HepG2 (cell line): ENCODE measurements at regions not wholly inside any gene's neighbourhood (a gene's known extent, or its start where the extent isn't known, plus 50 kb on each side); places are given as distances from the start of the nearest gene placed in this dataset.

Source experiments
- ATAC-seq: fragments of 200-7000 bp; cut with Tn5 transposase; 3 replicates; pipeline ENCODE4 v1.9.1; 2020; ENCODE audit warnings: mild to moderate bottlenecking, moderate library complexity
- BruUV-seq: library from RNA; stranded (reverse); fragments of 400-500 nt; replicated peaks from 2 replicates; lab custom pipeline; 2021; lab: Mats Ljungman, UMichigan
- CTCF ChIA-PET: fragments of 300-600 bp; formaldehyde crosslinking; extraction: SDS; loops from one replicate; lab custom pipeline; 2021; ENCODE audit warnings: low total read pairs, inconsistent platforms, low intra/inter-chr PET ratio; lab: Yijun Ruan, JAX
- POLR2A ChIA-PET: fragments of 350-600 bp; sonication (Branson Sonifier 250); formaldehyde crosslinking; loops from one replicate; lab custom pipeline; 2020; ENCODE audit warnings: antibody characterized with exemption, inconsistent platforms; lab: Yijun Ruan, JAX
- DNase-seq: peaks from one replicate; pipeline ENCODE4 v3.0.0-alpha.2; 2015; ENCODE audit warnings: low spot score
- FAIRE-seq: peaks from 3 replicates; lab custom pipeline; 2011; peaks lifted over from hg19 to GRCh38; lab: Jason Lieb, UNC
- H2AFZ ChIP-seq: one replicate; pipeline ENCODE4 v1.6.1; 2011; ENCODE audit warnings: low read length, inconsistent platforms
- H3K27ac ChIP-seq: fragments of 300-600 bp; 3 replicates; pipeline ENCODE4 v1.8.0; 2011; ENCODE audit warnings: mixed run types, mild to moderate bottlenecking, mixed read lengths, low read length, inconsistent platforms; ENCODE audit not compliant: insufficient read depth; ENCODE audit errors: extremely low read length
- H3K27me3 ChIP-seq, 2 experiments: fragments of 200-600 bp in 1 of 2; 2 replicates in 1 of 2; 3 replicates in 1 of 2; pipeline versions ENCODE4 v1.6.0 to v1.8.0; 2011; ENCODE audit warnings: low read length in 2 of 2, mild to moderate bottlenecking in 2 of 2, moderate library complexity in 2 of 2, inconsistent platforms in 1 of 2; ENCODE audit not compliant: insufficient read depth in 2 of 2, control insufficient read depth in 1 of 2
- H3K36me3 ChIP-seq, 2 experiments: fragments of 200-600 bp in 1 of 2; replicated peaks in 1 of 2; 2 replicates in 1 of 2; 3 replicates in 1 of 2; pipeline versions ENCODE4 v1.5.1 to v1.8.0; 2011; ENCODE audit warnings: low read length in 2 of 2, inconsistent platforms in 1 of 2; ENCODE audit not compliant: insufficient read depth in 2 of 2, control insufficient read depth in 1 of 2
- H3K4me1 ChIP-seq: 2 replicates; pipeline ENCODE4 v1.5.1; 2012; ENCODE audit warnings: low read length, inconsistent platforms; ENCODE audit not compliant: insufficient read depth
- H3K4me2 ChIP-seq: 2 replicates; pipeline ENCODE4 v1.6.0; 2011; ENCODE audit warnings: low read depth, low read length, inconsistent platforms
- H3K4me3 ChIP-seq, 3 experiments: fragments of 200-600 bp in 1 of 3; sonication (generic), shearing (Covaris generic) in 1 of 3; replicated peaks in 1 of 3; 2 replicates each; pipeline ENCODE4 v1.5.1; 2011 to 2016; ENCODE audit warnings: low read length in 3 of 3, inconsistent platforms in 2 of 3, low read depth in 2 of 3, mild to moderate bottlenecking in 2 of 3, control low read depth in 1 of 3, mixed read lengths in 1 of 3; ENCODE audit not compliant: insufficient read depth in 1 of 3
- H3K79me2 ChIP-seq: one replicate; pipeline ENCODE4 v1.6.1; 2011; ENCODE audit warnings: low read length, inconsistent platforms; ENCODE audit not compliant: insufficient read depth
- H3K9ac ChIP-seq: 2 replicates; pipeline ENCODE4 v1.6.0; 2011; ENCODE audit warnings: mild to moderate bottlenecking, low read depth, low read length, inconsistent platforms; ENCODE audit not compliant: insufficient read depth
- H3K9me3 ChIP-seq: 2 replicates; pipeline ENCODE4 v1.5.1; 2012; ENCODE audit warnings: mild to moderate bottlenecking, low read length
- H4K20me1 ChIP-seq: 2 replicates; pipeline ENCODE4 v1.6.0; 2011; ENCODE audit warnings: inconsistent platforms, mild to moderate bottlenecking, low read length, moderate library complexity; ENCODE audit not compliant: insufficient read depth
- KLF12 ChIP-seq: sonication (generic); formaldehyde crosslinking; IDR thresholded peaks from 2 replicates; pipeline ENCODE4 v1.4.0; 2020; ENCODE audit warnings: missing genetic modification reagents, borderline replicate concordance
- POLR2G ChIP-seq: fragments of 200-400 bp; formaldehyde crosslinking; IDR thresholded peaks from 2 replicates; pipeline ENCODE4 v1.6.1; 2018; ENCODE audit warnings: mild to moderate bottlenecking, low read depth, low read length, moderate library complexity
- THYN1 ChIP-seq: sonication (generic); formaldehyde crosslinking; IDR thresholded peaks from 2 replicates; pipeline ENCODE4 v1.8.1; 2023; ENCODE audit warnings: low read depth, mild to moderate bottlenecking, moderate library complexity, missing genetic modification reagents, borderline replicate concordance
- WGBS: methylation state at CpG from one replicate; pipeline ENCODE4 v1.1.6; 2017; ENCODE audit warnings: low lambda C conversion rate; 5-methylcytosine and 5-hydroxymethylcytosine counted together
- in situ Hi-C: cut with HindIII; loops from 2 replicates; pipeline ENCODE4 v1.10.0; 2017; ENCODE audit warnings: low pct_unique_long_range_greater_than_20kb; ENCODE audit not compliant: extremely low pct_ligation_motif_present
- intact Hi-C: fragments of 100-400 bp; cut with micrococcal nuclease; formaldehyde crosslinking; loops from one replicate; pipeline ENCODE4 v1.10.0; 2022; ENCODE audit not compliant: unreplicated experiment

DNA sequence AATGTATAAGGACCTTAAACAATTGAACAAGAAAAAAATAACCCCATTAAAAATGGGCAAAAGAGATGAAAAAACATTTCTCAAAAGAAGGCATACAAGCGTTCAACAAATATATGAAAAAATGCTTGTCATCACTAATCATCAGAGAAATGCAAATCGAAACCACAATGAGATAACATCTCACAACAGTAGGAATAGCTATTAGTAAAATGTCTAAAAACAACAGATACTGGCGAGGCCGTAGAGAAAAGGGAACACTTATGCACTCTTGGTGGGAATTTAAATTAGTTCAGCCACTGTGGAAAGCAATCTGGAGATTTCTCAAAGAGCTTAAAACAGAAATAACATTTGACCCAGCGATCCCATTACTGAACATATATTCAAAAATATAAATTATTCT is 769.8 kb upstream of the MGAT4C start:
- CTCF ChIA-PET, result no interaction called here
- no peak for ATAC-seq

DNA sequence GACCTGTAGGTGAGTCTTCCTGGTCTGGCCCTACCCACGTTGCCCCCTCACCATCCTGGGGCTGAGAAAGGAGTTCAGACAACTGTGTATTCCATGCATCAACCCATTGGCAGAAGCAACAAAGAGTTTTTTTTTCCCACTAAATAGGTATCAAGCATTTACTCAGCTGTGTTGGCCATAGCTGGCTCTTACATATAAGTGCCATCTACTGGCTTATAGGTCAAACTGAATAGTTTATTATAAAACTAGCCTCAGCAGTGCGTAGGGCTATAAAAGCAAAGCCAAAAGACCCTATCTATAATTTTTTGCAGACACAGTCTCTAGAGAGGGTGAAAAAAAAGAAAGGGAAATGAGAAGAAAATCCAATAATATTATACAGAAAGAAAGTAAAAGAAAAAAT is 765.2 kb upstream of the MGAT4C start:
- no peaks in the 10 kb centered on the region for H4K20me1 ChIP-seq
- no TSS peak for BruUV-seq
- DNase-seq (no peak), FAIRE-seq (no peak)
- H3K79me2 ChIP-seq, result no peaks in the 10 kb centered on the region
- no peaks in the 10 kb centered on the region for H3K4me1 ChIP-seq
- H3K9me3 ChIP-seq, result peaks cover 84% of the 10 kb centered on the region
- 3% methylated on average over 1 of the region's 2 CpGs for WGBS
- in situ Hi-C loops, result no loop called here
- no peaks in the 10 kb centered on the region for H3K27me3 ChIP-seq
- H2AFZ ChIP-seq, result no peak overlapping the region
- no peaks in the 10 kb centered on the region for H3K36me3 ChIP-seq
- POLR2A ChIA-PET, result no interaction called here
- H3K27ac ChIP-seq, result no peak overlapping the region
- CTCF ChIA-PET, result no interaction called here
- no peak for TF ChIP-seq POLR2G
- no peak for TF ChIP-seq THYN1 (CRISPR knock-in tag)
- TF ChIP-seq, all 625 proteins: peak for 0
- no peak overlapping the region for H3K4me2 ChIP-seq
- no peak for ATAC-seq
- no peak overlapping the region for H3K9ac ChIP-seq
- no peak overlapping the region for H3K4me3 ChIP-seq
- intact Hi-C loops, result no loop called here

More for the DNA sequence above, 769.8 kb upstream of the MGAT4C start:
- Histone ChIP-seq H2AFZ (no peak overlapping the region), H3K4me1 (no peaks in the 10 kb centered on the region), H3K79me2 (no peaks in the 10 kb centered on the region), H3K4me3 (no peak overlapping the region), H3K27me3 (no peaks in the 10 kb centered on the region), H4K20me1 (no peaks in the 10 kb centered on the region), H3K9ac (no peak overlapping the region), H3K36me3 (no peaks in the 10 kb centered on the region), H3K4me2 (no peak overlapping the region), H3K9me3 (peaks cover 92% of the 10 kb centered on the region), H3K27ac (no peak overlapping the region)
- 7% methylated on average over 5 of the region's 5 CpGs for WGBS
- FAIRE-seq (no peak), DNase-seq (no peak)
- intact Hi-C loops (no loop called here), in situ Hi-C loops (no loop called here)
- no peak for TF ChIP-seq KLF12 (CRISPR knock-in tag)
- POLR2A ChIA-PET, result no interaction called here
- BruUV-seq, result no TSS peak
